NCI-H446 (cell line): ENCODE measurements at regions not wholly inside any gene's neighbourhood (a gene's known extent, or its start where the extent isn't known, plus 50 kb on each side); places are given as distances from the start of the nearest gene placed in this dataset.
A peak's percentile ranks its signal among the peaks of the same experiment; 100 is the strongest.
"Not testable (repeated sequence)": the region's sequence is repeated elsewhere in the genome, so short reads cannot be mapped to it uniquely, and the experiment has no call there.

ENCODE experiments used
- DNase-seq, 2 experiments: peaks; one replicate each; lab custom pipeline; 2025; lab: John Stamatoyannopoulos, UW

GRCh38 chr18:33854086-33854826 lies 276.2 kb downstream of the ASXL3 start:
- DNase-seq, result no peak

GRCh38 chr18:33853187-33853586 lies 275.2 kb downstream of the ASXL3 start:
- DNase-seq, result no peak

GRCh38 chr18:33851546-33852078 lies 273.6 kb downstream of the ASXL3 start:
- no peak for DNase-seq

- DNase-seq, result no peak
These were observed 271.7 kb downstream of the ASXL3 start for GRCh38 chr18:33849731-33850130.

GRCh38 chr18:33844232-33844631 lies 266.2 kb downstream of the ASXL3 start:
- peak in 1 of 2 experiments; percentile 28 for DNase-seq

- DNase-seq, result no peak
These were observed 263.4 kb downstream of the ASXL3 start for GRCh38 chr18:33841221-33841967.

GRCh38 chr18:33840212-33840593 lies 262.2 kb downstream of the ASXL3 start:
- no peak for DNase-seq

- peak; percentile 49 to 84 for DNase-seq
These were observed 261.6 kb downstream of the ASXL3 start for GRCh38 chr18:33839452-33840211.

- DNase-seq, result no peak
These were observed 260.0 kb downstream of the ASXL3 start for GRCh38 chr18:33838054-33838453.

GRCh38 chr18:33837191-33837590 lies 259.2 kb downstream of the ASXL3 start:
- no peak for DNase-seq

- DNase-seq, result no peak
These were observed 258.5 kb downstream of the ASXL3 start for GRCh38 chr18:33836564-33836963.

GRCh38 chr18:33835419-33835818 lies 257.4 kb downstream of the ASXL3 start:
- no peak for DNase-seq

- no peak for DNase-seq
These were observed 255.8 kb downstream of the ASXL3 start for GRCh38 chr18:33833842-33834241.

- no peak for DNase-seq
These were observed 253.4 kb downstream of the ASXL3 start for GRCh38 chr18:33831424-33831823.

GRCh38 chr18:33830213-33830612 lies 252.2 kb downstream of the ASXL3 start:
- no peak for DNase-seq

GRCh38 chr18:33828949-33829348 lies 250.9 kb downstream of the ASXL3 start:
- no peak for DNase-seq

- DNase-seq, result no peak
These were observed 248.1 kb downstream of the ASXL3 start for GRCh38 chr18:33826151-33826550.

GRCh38 chr18:33821503-33821902 lies 243.5 kb downstream of the ASXL3 start:
- DNase-seq, result no peak

GRCh38 chr18:33820517-33821371 lies 242.7 kb downstream of the ASXL3 start:
- no peak for DNase-seq

GRCh38 chr18:33819692-33820343 lies 241.8 kb downstream of the ASXL3 start:
- not testable (repeated sequence) for DNase-seq

GRCh38 chr18:33818145-33818544 lies 240.1 kb downstream of the ASXL3 start:
- no peak for DNase-seq
